Hindlimb muscle (tissue), 1 donor: ENCODE measurements at regions not wholly inside any gene's neighbourhood (a gene's known extent, or its start where the extent isn't known, plus 50 kb on each side); places are given as distances from the start of the nearest gene placed in this dataset.

Experiments used
- DNase-seq: peaks from one replicate; pipeline ENCODE4 v3.0.0-alpha.2; 2013

DNA sequence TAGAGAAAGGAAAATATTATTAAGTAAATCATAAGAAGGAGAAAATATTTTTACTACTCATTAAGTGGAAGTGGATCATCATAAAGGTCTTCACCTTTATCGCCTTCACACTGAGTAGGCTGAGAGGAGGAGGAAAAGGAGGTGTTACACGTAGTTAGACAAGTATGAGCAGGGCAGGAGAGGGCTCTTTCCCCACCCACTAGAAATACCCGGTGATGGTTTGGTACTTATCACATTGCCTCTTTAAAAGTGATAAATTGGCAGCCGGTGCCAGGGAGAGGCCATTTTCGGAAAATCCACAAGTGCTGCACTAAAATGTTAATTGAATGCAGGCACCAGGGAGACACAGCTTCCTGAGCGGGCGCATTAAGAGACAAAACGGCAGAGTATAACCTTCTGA lies 598.7 kb upstream of the SOX11 start:
- DNase-seq, result no peak

- no peak for DNase-seq
Observed at GRCh38 chr2:5094192-5094591, 598.0 kb upstream of the SOX11 start.

GRCh38 chr2:5098286-5098685 lies 593.9 kb upstream of the SOX11 start:
- DNase-seq, result no peak

DNA sequence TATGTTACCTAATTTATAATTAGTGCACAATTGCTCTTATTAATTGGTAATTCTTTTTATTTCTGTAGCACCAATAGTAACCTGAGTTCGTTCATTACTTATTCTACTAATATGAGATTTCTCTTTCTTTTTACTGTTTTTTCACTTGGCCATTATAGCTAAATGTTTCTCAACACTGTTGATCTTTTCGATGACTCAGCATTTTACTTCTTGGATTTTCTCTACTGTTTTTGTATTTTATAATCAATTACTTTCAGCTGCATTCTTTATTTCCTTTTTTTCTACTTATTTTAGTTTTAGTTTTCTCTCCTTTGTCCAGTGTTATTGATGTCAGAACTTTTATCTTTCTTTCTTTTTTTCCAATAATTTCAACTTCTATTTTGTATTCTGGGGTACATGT lies 589.4 kb upstream of the SOX11 start:
- no peak for DNase-seq

- DNase-seq, result no peak
Observed at GRCh38 chr2:5111581-5111980, 580.6 kb upstream of the SOX11 start.

GRCh38 chr2:5119046-5119445 lies 573.1 kb upstream of the SOX11 start:
- DNase-seq, result no peak

GRCh38 chr2:5121121-5121520 lies 571.1 kb upstream of the SOX11 start:
- no peak for DNase-seq

- no peak for DNase-seq
Observed at GRCh38 chr2:5121642-5122041, 570.5 kb upstream of the SOX11 start.

DNA sequence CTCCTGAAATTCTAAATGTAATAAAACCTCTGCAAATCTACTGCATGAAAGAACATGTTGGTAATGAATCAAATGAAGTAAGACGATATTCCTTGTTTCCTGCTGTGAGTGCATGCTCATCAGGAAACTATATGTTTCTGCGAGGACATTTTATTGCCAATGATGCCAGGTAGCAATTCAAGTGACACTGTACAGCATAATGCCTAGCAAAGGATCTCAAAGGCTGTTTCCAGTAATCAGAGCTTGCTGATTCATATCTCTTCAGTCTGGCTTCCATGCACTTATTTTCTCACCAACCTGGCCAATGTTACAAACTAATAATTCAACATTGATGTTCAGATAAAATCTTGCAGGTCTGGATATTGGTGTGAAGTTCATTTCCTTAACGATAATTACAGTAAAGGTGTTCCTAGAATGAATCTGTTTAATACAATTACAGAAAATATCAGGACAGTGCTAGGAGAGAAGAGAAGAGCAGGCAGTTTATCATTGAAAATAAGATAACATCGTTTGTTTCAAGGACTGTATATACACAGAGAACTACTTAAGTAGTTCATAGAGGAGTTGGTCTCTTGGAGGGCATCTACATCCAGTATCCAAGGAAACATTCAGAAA lies 568.5 kb upstream of the SOX11 start:
- no peak for DNase-seq

DNA sequence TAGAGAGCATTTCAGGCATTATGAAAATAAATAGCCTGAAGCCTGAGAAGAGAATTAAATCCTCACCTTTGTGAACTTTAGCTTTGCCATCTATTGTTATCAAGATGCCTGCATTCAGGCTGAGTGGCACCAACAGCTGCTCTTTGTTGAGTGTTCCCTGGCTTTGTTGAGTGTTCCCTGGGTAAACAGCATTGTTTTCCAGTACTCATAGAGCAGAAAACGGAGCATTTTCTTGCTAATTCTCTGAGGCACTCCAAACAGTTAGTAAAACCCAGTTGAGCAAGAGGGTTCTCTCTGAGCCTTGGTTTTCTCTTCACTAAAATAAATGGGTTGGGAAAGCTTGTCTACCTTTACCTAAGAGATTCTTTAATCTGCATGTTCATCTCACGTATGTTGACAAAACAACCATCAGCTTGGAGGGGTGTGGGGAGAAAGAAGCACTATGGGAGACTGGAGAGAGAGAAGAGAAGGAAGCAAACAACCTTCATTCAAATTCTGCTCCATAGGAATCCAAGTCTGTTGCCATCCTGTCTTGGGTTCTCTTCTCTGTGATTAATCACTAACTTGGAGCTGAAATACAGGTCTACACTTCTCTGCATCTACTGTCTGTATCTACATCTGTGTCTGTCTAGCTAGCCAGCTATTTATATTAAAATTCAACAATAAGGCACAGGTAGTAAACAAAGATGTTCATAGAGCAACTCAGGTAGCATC lies 567.0 kb upstream of the SOX11 start:
- DNase-seq, result no peak

DNA sequence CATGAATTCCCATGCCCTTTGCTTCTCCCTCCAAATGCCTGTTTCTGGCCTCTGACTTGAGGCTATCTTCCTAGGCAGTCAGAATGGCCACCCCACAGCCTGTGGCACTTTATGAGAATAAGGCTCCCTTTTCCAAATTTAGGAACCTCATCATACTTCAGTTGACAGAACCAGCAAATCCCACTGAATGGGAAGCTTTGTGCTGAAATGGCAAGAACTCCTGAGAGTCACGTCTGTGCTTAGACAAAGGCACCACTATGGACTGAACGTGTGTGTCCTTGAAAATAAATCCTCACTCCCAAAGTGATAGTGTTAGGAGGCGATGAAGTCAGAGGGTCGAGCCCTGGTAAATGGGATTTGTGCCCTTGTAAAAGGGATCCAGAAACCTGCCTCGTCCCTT lies 559.9 kb upstream of the SOX11 start:
- DNase-seq, result no peak

DNA sequence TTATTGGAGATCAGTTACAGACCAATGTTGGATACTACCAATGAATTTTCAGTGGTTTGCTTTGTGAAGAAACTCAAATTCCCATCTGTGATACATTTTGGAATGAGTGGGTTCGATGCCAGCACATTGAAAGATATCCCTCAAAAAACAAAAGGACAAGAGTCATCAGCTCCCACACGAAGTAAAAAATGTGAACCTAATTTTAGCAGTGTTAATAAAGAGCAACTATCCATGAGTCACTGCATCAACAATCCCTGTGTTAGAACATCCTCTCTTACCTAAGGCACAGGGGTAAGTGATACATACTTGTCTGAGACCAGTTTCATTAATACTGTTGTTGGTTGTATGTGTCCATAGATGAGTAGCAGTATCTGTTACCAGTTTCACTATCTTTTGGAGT lies 551.8 kb upstream of the SOX11 start:
- DNase-seq, result no peak

DNA sequence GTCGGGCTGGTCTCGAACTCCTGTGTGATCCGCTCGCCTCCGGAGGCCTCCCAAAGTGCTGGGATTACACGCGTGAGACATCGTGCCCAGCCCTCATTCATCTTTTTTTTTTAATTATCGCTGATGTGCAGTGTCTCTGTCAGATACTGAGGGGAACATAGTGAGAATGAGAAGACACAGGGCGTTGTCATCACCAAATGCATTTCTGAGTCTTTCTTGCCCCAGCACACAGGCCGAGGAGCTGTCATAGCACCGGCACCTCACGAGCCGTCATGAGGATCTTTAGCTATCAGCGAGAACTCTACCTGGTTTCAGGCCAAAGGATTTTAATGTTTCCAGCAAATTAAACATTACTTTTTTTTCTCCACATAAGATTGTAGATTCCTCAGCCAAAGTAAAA lies 548.0 kb upstream of the SOX11 start:
- no peak for DNase-seq

DNA sequence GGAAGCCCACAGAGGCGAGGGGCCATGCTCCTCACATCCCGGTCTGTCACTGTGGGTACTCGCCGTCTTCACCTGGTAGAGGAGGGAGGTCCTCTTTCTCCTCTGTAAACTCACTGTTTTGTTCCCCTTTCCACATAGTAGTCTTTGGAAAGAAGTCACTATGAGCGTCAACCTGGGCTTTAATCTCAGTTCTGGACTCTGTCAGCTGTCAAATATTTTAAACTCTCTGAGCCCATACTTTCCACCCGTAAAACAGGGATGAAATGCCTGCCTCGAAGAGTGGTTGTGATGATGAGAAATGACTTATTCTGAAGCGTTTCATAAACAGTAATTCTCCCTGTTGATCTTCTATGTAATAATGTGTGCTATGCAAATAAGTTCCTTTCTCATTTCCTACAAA lies 547.1 kb upstream of the SOX11 start:
- no peak for DNase-seq

GRCh38 chr2:5145801-5146200 lies 546.4 kb upstream of the SOX11 start:
- no peak for DNase-seq

DNA sequence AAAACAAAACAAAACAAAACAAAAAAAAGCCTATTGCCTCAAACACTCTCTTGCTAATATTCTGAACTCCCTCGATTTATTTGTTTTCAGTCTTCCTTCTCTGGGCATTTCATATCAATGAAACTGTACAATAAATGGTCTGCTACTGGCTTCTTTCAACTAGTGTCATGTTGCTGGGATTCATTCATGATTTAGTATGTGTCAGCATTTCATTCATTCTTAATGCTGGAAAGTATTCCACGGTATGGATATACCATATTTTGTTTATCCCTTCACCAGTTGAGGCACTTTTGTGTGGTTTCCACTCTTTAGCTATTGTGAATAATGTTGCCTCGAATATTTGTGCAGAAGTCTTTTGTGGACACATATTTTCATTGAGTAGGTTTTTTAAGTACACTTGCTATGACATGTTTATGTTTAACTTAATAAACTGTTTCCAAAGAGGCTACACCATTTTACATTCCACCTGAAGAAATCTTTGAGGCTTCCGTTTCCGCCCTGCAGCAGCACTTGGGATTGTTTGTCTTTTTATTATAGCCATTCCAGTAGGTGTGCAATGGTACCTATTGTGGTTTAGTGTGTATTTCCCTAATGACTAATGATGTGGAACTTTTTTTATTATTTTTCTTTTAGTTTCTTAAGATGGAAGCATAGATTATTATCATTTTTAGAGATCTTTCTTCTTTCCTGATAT lies 543.6 kb upstream of the SOX11 start:
- no peak for DNase-seq

DNA sequence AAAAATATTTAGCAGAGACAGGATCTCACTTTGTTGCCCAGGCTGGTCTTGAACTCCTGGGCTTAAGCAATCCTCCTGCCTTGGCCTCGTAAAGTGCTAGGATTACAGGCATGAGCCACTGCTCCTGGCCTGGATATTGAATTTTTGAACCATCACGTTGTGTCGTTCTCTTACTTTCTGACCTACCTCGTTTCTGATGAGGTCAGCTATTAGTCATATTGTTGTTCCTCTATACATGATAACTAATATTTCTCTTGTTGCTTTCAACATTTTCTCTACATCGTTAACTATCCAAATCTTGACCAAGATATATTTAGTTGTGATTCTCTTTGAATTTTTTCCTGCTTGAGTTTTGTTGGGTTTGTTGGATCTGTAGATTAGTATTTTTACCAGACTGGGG lies 541.3 kb upstream of the SOX11 start:
- DNase-seq, result no peak

DNA sequence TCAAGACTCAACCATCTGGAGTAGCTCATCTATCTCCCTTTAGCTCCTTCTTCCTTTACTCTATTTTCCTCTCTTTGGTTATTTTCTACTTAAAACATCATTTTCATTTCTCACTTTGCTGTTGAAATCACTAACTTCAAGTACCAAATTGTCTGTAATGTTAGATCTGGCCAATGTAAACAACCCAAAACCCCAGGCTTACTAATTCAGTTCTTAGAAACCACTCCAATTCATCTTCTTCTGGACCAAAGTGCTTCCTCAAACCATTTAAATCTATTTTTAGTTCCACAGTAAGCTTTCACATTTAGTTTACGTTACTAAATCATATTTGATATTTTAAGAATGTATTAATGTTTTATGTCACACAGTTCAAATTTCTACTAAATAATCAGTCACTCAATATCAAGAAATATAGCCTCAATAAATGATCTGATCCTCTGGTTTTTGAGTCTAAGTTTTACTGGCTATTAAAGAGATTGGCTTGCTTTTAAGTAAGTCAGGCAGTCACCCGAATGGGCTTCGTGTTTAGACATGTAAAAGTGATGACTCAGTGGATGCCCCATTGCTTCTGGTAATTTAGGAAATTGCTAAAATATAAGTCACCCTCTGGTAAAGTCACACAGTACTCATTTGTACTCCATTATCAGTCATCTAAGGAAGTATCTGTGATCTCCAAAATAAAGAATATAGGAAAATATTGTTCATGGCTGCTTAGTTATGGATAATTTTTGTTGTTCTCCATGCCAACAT lies 527.2 kb upstream of the SOX11 start:
- no peak for DNase-seq

DNA sequence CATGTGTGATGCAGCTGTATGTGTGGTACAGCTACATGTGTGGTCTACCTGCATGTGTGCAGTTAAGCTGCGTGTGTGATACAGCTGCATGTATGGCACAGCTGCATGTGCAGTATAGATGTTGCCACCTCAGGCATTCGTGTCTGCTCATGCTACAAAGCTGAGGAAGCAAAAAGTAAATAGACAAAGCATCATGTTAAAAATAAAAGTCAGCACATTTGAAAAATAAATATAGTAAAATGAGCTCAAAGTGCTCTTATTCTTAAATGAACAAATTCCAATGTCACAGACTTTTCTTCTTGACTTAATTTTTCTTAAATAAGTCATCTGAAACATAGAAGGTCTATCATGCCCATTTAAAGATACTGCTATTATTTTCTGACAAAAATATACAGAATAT lies 519.3 kb upstream of the SOX11 start:
- no peak for DNase-seq

DNA sequence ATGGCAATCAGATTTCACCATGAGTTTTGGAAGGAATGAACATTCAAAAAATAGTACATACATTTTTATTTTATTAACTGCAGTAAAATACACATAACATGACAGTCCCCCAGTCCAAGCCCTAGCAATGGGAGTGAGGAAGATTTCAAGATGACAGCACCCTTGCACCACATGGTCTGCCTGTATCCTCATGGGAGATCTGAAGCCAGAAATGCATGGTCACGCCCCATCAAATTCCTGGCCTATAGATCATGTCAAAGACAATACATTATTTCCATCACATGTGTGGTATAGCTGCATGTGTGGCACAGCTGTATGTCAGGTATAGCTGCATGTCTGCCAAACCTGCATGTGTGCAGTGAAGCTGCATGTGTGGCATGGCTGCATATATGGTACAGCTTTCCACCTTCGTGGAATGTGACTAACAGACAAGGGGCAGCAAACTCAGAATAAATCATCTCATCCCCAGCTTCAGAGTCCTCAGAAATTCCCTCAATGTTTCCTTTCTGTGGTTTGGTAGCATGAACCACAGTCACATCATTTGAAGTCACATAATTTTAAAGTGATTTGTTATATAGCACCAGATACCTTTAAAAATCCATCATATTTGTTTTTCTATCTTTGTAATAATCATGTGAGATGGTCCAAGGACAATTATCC lies 518.2 kb upstream of the SOX11 start:
- DNase-seq, result no peak

GRCh38 chr2:5175231-5175630 lies 517.0 kb upstream of the SOX11 start:
- no peak for DNase-seq

DNA sequence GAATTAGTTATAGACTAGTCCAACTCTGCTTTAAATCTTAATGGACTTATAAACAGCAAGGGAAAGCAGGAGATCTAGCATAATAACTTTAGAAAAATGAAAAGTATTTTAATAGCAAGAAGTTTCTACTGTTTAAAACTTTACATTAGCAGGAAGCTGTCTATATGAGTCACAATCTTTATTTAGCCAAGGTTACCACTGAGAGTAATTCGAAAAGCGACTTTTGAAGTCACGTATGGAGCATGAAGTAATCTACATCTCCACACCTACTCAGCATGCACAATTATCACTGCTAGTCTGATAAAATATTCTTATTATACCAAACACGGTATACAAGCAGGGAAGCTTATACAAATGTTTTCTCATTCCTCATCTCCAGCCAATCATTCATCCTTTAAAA lies 515.4 kb upstream of the SOX11 start:
- no peak for DNase-seq

DNA sequence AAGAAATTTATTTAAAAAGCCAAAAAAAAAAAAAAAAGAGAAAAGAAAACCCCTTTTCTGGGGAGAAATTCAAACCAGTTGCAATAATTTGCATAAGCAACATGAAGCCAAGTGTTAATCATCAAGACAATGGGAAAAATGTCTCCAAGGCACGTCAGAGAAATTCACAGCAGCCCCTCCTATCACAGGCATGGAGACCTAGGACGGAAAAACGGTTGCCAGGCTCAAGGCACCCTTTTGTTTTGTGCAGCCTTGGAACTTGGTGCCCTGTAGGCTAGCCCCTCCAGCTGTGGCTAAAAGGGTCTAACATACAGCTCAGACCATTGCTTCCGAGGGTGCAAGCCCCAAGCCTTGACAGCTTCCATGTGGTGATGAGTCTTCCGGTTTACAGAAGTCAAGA lies 509.2 kb upstream of the SOX11 start:
- DNase-seq, result no peak
